GM13976 (cell line): ENCODE measurements at regions not wholly inside any gene's neighbourhood (a gene's known extent, or its start where the extent isn't known, plus 50 kb on each side); places are given as distances from the start of the nearest gene placed in this dataset.

Experiments used
- DNase-seq: peaks from one replicate; pipeline ENCODE4 v3.0.0; 2012; ENCODE audit warnings: low spot score
- in situ Hi-C: fragments of 300-500 bp; cut with MboI; formaldehyde crosslinking; loops from one replicate; pipeline ENCODE4 v1.12.0; 2022; ENCODE audit warnings: low sequenced_read_pairs, mixed read lengths, inconsistent platforms; ENCODE audit not compliant: unreplicated experiment
- TF ChIP-seq, protein P1 (sequence below): IDR thresholded peaks from 2 replicates; pipeline ENCODE4 v1.5.1; 2012; ENCODE audit warnings: borderline replicate concordance, mild to moderate bottlenecking; ENCODE audit not compliant: insufficient read depth; ENCODE audit errors: extremely low read depth, missing control alignments, control extremely low read depth

DNA sequence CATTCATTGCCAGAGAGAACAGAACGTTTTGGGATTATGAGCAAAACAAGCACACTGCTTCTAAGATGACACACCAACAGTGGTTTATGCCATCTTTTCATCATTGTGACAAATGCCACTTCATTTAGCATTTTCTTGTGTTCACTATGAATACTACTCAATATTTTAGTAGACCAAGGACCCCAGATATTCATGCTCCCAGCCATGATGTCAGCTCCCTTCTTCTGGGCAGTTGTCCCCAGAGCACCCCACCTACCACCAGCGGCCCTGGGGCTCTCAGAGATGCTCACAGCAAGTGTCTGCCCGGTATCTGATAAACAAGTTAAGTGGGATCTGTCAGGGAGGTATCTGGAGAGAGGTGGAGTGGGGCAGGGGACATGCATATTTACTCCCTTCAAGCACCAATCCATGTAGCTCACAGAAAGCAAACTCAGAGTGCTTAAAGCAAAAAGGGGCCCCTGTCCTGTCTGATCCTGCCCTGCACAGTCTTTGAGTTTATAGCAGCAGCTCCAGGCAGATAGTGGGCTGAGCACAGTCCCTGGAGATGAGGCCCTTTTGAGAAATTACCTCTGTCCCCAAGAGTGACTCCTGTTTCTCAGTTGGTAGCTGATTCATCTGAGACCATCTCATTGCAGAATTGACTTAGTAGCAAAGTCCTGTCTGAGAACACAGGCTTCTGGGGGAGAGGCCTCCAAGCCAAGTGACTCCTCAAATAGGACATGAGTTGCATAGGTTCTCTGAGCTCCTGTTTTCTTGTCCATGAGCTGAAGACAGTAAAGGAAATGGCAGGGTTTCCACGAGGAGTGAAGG is 281.8 kb upstream of the KLF6 start:
- DNase-seq = peak; percentile 14
- TF ChIP-seq, protein P1, sequence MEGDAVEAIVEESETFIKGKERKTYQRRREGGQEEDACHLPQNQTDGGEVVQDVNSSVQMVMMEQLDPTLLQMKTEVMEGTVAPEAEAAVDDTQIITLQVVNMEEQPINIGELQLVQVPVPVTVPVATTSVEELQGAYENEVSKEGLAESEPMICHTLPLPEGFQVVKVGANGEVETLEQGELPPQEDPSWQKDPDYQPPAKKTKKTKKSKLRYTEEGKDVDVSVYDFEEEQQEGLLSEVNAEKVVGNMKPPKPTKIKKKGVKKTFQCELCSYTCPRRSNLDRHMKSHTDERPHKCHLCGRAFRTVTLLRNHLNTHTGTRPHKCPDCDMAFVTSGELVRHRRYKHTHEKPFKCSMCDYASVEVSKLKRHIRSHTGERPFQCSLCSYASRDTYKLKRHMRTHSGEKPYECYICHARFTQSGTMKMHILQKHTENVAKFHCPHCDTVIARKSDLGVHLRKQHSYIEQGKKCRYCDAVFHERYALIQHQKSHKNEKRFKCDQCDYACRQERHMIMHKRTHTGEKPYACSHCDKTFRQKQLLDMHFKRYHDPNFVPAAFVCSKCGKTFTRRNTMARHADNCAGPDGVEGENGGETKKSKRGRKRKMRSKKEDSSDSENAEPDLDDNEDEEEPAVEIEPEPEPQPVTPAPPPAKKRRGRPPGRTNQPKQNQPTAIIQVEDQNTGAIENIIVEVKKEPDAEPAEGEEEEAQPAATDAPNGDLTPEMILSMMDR = no peak
- in situ Hi-C loops = no loop called here

GRCh38 chr10:4064489-4064888 is 279.5 kb upstream of the KLF6 start:
- DNase-seq = no peak
- in situ Hi-C loops = no loop called here
- TF ChIP-seq, protein P1 = no peak

- TF ChIP-seq, protein P1 = no peak
- no peak for DNase-seq
- in situ Hi-C loops = no loop called here
Observed at GRCh38 chr10:4063717-4064116, 278.7 kb upstream of the KLF6 start.

DNA sequence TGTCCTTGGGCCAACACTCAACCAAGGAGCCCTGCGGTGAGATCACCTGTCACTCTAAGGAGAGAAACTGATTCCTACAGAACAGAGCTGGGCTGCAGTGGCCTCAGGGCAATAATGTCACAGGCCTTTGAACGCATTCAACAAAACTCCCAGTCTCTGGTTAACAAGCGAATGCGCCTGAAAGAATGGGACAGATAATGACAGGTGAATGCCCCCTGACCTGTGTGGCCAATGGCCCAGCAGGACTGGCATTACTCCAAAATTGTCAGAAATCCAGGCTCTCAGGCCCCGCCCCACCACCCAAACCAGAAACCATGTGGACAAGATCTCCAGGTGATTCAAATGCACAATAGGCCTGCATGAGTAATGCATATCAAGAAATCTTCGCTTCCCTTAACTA is 277.7 kb upstream of the KLF6 start:
- in situ Hi-C loops = no loop called here
- DNase-seq = no peak
- TF ChIP-seq, protein P1 = no peak

GRCh38 chr10:4062072-4062471 is 277.1 kb upstream of the KLF6 start:
- TF ChIP-seq, protein P1 = no peak
- DNase-seq = no peak
- in situ Hi-C loops = no loop called here

GRCh38 chr10:4061441-4061951 is 276.5 kb upstream of the KLF6 start:
- DNase-seq = no peak
- TF ChIP-seq, protein P1 = no peak

More at GRCh38 chr10:4061441-4061951, 276.5 kb upstream of the KLF6 start:
- in situ Hi-C loops = no loop called here
